ENCODE measurements at regions not wholly inside any gene's neighbourhood (a gene's known extent, or its start where the extent isn't known, plus 50 kb on each side); places are given as distances from the start of the nearest gene placed in this dataset.

DNA sequence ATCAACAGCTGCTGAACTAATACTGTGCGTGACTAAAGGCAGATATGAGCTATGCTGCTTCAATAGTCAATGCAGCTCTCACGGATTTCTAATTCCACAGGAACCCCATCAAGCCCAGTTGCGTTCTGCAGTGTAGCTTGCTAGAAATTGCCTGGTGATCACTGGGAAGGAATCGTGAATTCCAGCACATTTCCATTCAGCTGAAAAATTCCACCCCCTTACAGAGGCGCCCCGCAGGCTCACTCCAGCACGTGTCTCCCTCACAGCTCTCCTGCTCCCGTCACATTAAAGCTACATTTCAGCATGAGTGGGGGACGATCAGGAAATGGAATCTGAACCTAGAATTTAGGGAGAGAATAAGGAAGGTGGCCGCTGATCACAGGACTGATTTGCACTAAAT is 534.8 kb downstream of the TCERG1L start:
- Histone ChIP-seq H2AFZ (ENCODE audit: low read length) (no peak overlapping the region), H3K4me3 (ENCODE audit: low read depth, low read length, poor library complexity, severe bottlenecking) (no peak overlapping the region), H3K4me2 (ENCODE audit: low read length) (no peak overlapping the region), H3K4me1 (ENCODE audit: insufficient read depth, low read length, severe bottlenecking) (no peaks in the 10 kb centered on the region), H4K20me1 (ENCODE audit: insufficient read depth, low read length) (no peaks in the 10 kb centered on the region), H3K36me3 (ENCODE audit: insufficient read depth, low read length) (no peaks in the 10 kb centered on the region), H3K27ac (ENCODE audit: low read depth, low read length, poor library complexity, severe bottlenecking) (no peak overlapping the region), H3F3A (ENCODE audit: insufficient read depth, low read length) (no peaks in the 10 kb centered on the region), H3K79me2 (ENCODE audit: insufficient read depth, low read length) (no peaks in the 10 kb centered on the region), H3K9ac (ENCODE audit: low read length) (no peak overlapping the region), H3K9me3 (ENCODE audit: low read length) (no peaks in the 10 kb centered on the region), H3K9me2 (ENCODE audit: low read depth, low read length) (no peaks in the 10 kb centered on the region), H3K27me3 (ENCODE audit: insufficient read depth, low read length) (no peaks in the 10 kb centered on the region)
- TF ChIP-seq, protein P1, sequence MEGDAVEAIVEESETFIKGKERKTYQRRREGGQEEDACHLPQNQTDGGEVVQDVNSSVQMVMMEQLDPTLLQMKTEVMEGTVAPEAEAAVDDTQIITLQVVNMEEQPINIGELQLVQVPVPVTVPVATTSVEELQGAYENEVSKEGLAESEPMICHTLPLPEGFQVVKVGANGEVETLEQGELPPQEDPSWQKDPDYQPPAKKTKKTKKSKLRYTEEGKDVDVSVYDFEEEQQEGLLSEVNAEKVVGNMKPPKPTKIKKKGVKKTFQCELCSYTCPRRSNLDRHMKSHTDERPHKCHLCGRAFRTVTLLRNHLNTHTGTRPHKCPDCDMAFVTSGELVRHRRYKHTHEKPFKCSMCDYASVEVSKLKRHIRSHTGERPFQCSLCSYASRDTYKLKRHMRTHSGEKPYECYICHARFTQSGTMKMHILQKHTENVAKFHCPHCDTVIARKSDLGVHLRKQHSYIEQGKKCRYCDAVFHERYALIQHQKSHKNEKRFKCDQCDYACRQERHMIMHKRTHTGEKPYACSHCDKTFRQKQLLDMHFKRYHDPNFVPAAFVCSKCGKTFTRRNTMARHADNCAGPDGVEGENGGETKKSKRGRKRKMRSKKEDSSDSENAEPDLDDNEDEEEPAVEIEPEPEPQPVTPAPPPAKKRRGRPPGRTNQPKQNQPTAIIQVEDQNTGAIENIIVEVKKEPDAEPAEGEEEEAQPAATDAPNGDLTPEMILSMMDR (IDR thresholded peaks at IDR 0.05; ENCODE audit: low read length): no peak
- no peak for TF ChIP-seq EZH2 (IDR thresholded peaks at IDR 0.05; ENCODE audit: borderline replicate concordance, low read length)

- Histone ChIP-seq H3K4me2 (ENCODE audit: low read length) (no peak overlapping the region), H3K79me2 (ENCODE audit: insufficient read depth, low read length) (no peaks in the 10 kb centered on the region), H3K4me3 (ENCODE audit: low read depth, low read length, poor library complexity, severe bottlenecking) (no peak overlapping the region), H3F3A (ENCODE audit: insufficient read depth, low read length) (no peaks in the 10 kb centered on the region), H3K9me2 (ENCODE audit: low read depth, low read length) (no peaks in the 10 kb centered on the region), H3K27ac (ENCODE audit: low read depth, low read length, poor library complexity, severe bottlenecking) (no peak overlapping the region), H3K9ac (ENCODE audit: low read length) (no peak overlapping the region), H3K4me1 (ENCODE audit: insufficient read depth, low read length, severe bottlenecking) (no peaks in the 10 kb centered on the region), H2AFZ (ENCODE audit: low read length) (no peak overlapping the region), H3K27me3 (ENCODE audit: insufficient read depth, low read length) (no peaks in the 10 kb centered on the region), H3K36me3 (ENCODE audit: insufficient read depth, low read length) (no peaks in the 10 kb centered on the region), H4K20me1 (ENCODE audit: insufficient read depth, low read length) (no peaks in the 10 kb centered on the region), H3K9me3 (ENCODE audit: low read length) (no peaks in the 10 kb centered on the region)
- TF ChIP-seq, protein P1 (IDR thresholded peaks at IDR 0.05; ENCODE audit: low read length): no peak
- TF ChIP-seq EZH2 (IDR thresholded peaks at IDR 0.05; ENCODE audit: borderline replicate concordance, low read length): no peak
Measured at GRCh38 chr10:130777507-130778165, 533.9 kb downstream of the TCERG1L start.

DNA sequence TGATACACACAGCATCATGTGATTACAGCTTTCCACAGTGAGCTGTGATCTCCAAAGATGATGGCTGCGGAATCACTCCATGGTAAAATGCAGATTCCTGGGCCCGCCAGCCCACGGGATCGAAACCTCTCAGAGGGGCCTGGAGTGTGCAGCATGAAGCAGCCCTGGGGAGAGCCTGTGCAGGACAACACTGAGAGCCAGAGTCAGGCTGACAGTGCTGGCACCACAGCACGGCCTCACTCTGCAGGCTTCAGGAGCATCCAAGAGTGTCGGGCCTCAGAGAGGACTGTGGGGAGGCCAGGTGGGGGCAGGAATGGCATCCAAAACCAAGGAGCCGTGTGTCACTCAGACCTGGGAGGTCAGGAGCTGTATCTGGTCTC is 533.4 kb downstream of the TCERG1L start:
- H2AFZ ChIP-seq (ENCODE audit: low read length): no peak overlapping the region
- H3K27ac ChIP-seq (ENCODE audit: low read depth, low read length, poor library complexity, severe bottlenecking): no peak overlapping the region
- H3K9ac ChIP-seq (ENCODE audit: low read length): no peak overlapping the region
- no peaks in the 10 kb centered on the region for H3F3A ChIP-seq (ENCODE audit: insufficient read depth, low read length)
- no peaks in the 10 kb centered on the region for H3K4me1 ChIP-seq (ENCODE audit: insufficient read depth, low read length, severe bottlenecking)
- H3K4me3 ChIP-seq (ENCODE audit: low read depth, low read length, poor library complexity, severe bottlenecking): no peak overlapping the region
- H3K27me3 ChIP-seq (ENCODE audit: insufficient read depth, low read length): no peaks in the 10 kb centered on the region
- H3K4me2 ChIP-seq (ENCODE audit: low read length): no peak overlapping the region
- no peaks in the 10 kb centered on the region for H3K9me2 ChIP-seq (ENCODE audit: low read depth, low read length)
- no peaks in the 10 kb centered on the region for H3K79me2 ChIP-seq (ENCODE audit: insufficient read depth, low read length)
- no peak for TF ChIP-seq EZH2 (IDR thresholded peaks at IDR 0.05; ENCODE audit: borderline replicate concordance, low read length)
- TF ChIP-seq, protein P1 (IDR thresholded peaks at IDR 0.05; ENCODE audit: low read length): no peak
- no peaks in the 10 kb centered on the region for H3K36me3 ChIP-seq (ENCODE audit: insufficient read depth, low read length)
- H4K20me1 ChIP-seq (ENCODE audit: insufficient read depth, low read length): no peaks in the 10 kb centered on the region
- H3K9me3 ChIP-seq (ENCODE audit: low read length): no peaks in the 10 kb centered on the region
